Epithelial cell of proximal tubule (primary cell): ENCODE measurements at regions not wholly inside any gene's neighbourhood (a gene's known extent, or its start where the extent isn't known, plus 50 kb on each side); places are given as distances from the start of the nearest gene placed in this dataset.

Source experiments
- DNase-seq: peaks from one replicate; pipeline ENCODE4 v3.0.0-alpha.2; 2011; ENCODE audit warnings: low read depth
- H3K4me3 ChIP-seq: 2 replicates; pipeline ENCODE4 v1.5.1; 2011; ENCODE audit warnings: low read depth, mild to moderate bottlenecking, low read length
- CTCF ChIP-seq: conservative IDR thresholded peaks from 2 replicates; pipeline ENCODE4 v1.5.1; 2012; ENCODE audit warnings: low read depth, mild to moderate bottlenecking, low read length

GRCh38 chr6:4396044-4396443 lies 260.7 kb upstream of the ECI2 start:
- H3K4me3 ChIP-seq: no peak overlapping the region
- DNase-seq: no peak
- TF ChIP-seq CTCF: no peak

GRCh38 chr6:4395386-4395785 lies 260.0 kb upstream of the ECI2 start:
- no peak for DNase-seq
- no peak for TF ChIP-seq CTCF
- no peak overlapping the region for H3K4me3 ChIP-seq

GRCh38 chr6:4394786-4395185 lies 259.4 kb upstream of the ECI2 start:
- TF ChIP-seq CTCF: no peak
- no peak overlapping the region for H3K4me3 ChIP-seq
- DNase-seq: no peak

- peak; percentile 51 for DNase-seq
- no peak for TF ChIP-seq CTCF
- H3K4me3 ChIP-seq: no peak overlapping the region
Measured at GRCh38 chr6:4388675-4389074, 253.3 kb upstream of the ECI2 start.

GRCh38 chr6:4384656-4385055 lies 249.3 kb upstream of the ECI2 start:
- no peak for TF ChIP-seq CTCF
- H3K4me3 ChIP-seq: no peak overlapping the region
- no peak for DNase-seq

- no peak for TF ChIP-seq CTCF
- no peak overlapping the region for H3K4me3 ChIP-seq
- DNase-seq: no peak
Measured at GRCh38 chr6:4383910-4384638, 248.7 kb upstream of the ECI2 start.

GRCh38 chr6:4382362-4382853 lies 247.0 kb upstream of the ECI2 start:
- no peak overlapping the region for H3K4me3 ChIP-seq
- TF ChIP-seq CTCF: no peak
- DNase-seq: no peak
